HEK293T (cell line): ENCODE measurements at regions not wholly inside any gene's neighbourhood (a gene's known extent, or its start where the extent isn't known, plus 50 kb on each side); places are given as distances from the start of the nearest gene placed in this dataset.

Experiments used
- ELF4 ChIP-seq: fragments of 450-650 bp; IDR thresholded peaks from 2 replicates; pipeline ENCODE4 v1.6.1; 2017; ENCODE audit warnings: antibody characterized with exemption
- SP1 ChIP-seq: fragments of 450-650 bp; IDR thresholded peaks from 2 replicates; pipeline ENCODE4 v1.6.1; 2017

DNA sequence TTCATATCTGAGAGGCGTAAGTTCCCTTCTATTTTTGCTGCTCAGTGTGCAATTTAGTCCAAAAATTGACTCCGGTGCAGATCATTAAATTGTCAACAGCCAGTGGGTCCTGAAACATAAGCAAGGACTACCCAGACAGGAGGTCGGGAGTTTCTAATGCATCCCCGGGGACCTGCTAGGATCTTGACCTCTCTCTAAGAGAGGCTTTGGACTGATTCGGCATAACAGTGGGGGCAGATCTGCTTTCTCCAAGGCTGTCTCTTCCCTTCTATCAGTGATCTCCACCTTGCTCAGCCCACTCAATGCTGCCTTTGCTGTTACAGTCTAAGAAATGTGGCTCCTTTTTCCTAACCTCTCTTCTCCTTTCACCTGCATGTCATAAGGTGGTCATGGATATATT lies 199.1 kb upstream of the NRP1 start:
- TF ChIP-seq ELF4, result no peak
- no peak for TF ChIP-seq SP1
